Esophagus squamous epithelium (tissue), 4 donors: ENCODE measurements at regions not wholly inside any gene's neighbourhood (a gene's known extent, or its start where the extent isn't known, plus 50 kb on each side); places are given as distances from the start of the nearest gene placed in this dataset.

Experiments
- POLR2A ChIP-seq, 4 donors: fragments of 450-650 bp; IDR thresholded peaks; one replicate each; pipeline ENCODE4 v1.6.1; 2017; ENCODE audit warnings: antibody characterized with exemption in 4 of 4, mild to moderate bottlenecking in 4 of 4, moderate library complexity in 3 of 4
- TF ChIP-seq, protein P1 (sequence below), 6 experiments: fragments of 450-650 bp in 4 of 6; fragments of 200-600 bp in 2 of 6; sonication (generic) in 2 of 6; IDR thresholded peaks; one replicate each; pipeline ENCODE4 v1.5.1; 2016 to 2019; ENCODE audit warnings: antibody characterized with exemption in 6 of 6, mild to moderate bottlenecking in 4 of 6, moderate library complexity in 4 of 6

DNA sequence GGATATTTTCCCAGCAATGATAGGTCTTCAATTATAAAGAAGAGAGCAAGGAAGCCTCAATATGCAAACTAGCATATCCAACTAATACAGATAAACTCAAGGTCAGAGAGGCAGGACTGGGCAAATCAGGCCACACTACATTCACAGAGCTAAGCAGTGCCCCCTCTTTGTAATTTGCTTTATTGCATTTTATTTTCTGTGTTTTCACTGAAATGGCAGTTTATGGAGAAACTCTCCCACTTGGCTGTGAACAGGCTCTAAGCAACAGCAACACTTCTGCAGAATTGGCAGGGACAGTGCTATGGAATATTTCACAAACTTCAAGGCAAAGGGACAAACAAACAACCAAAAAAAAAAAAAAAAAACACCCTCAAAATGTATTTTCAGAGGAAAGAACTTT is 93.4 kb upstream of the SOD1 start:
- no peak for TF ChIP-seq POLR2A (IDR thresholded peaks at IDR 0.05)
- TF ChIP-seq, protein P1, sequence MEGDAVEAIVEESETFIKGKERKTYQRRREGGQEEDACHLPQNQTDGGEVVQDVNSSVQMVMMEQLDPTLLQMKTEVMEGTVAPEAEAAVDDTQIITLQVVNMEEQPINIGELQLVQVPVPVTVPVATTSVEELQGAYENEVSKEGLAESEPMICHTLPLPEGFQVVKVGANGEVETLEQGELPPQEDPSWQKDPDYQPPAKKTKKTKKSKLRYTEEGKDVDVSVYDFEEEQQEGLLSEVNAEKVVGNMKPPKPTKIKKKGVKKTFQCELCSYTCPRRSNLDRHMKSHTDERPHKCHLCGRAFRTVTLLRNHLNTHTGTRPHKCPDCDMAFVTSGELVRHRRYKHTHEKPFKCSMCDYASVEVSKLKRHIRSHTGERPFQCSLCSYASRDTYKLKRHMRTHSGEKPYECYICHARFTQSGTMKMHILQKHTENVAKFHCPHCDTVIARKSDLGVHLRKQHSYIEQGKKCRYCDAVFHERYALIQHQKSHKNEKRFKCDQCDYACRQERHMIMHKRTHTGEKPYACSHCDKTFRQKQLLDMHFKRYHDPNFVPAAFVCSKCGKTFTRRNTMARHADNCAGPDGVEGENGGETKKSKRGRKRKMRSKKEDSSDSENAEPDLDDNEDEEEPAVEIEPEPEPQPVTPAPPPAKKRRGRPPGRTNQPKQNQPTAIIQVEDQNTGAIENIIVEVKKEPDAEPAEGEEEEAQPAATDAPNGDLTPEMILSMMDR (IDR thresholded peaks at IDR 0.05): no peak
